NCI-H82 (cell line): ENCODE measurements at regions not wholly inside any gene's neighbourhood (a gene's known extent, or its start where the extent isn't known, plus 50 kb on each side); places are given as distances from the start of the nearest gene placed in this dataset.

Experiments
- DNase-seq: peaks from one replicate; lab custom pipeline; 2025; lab: John Stamatoyannopoulos, UW

DNA sequence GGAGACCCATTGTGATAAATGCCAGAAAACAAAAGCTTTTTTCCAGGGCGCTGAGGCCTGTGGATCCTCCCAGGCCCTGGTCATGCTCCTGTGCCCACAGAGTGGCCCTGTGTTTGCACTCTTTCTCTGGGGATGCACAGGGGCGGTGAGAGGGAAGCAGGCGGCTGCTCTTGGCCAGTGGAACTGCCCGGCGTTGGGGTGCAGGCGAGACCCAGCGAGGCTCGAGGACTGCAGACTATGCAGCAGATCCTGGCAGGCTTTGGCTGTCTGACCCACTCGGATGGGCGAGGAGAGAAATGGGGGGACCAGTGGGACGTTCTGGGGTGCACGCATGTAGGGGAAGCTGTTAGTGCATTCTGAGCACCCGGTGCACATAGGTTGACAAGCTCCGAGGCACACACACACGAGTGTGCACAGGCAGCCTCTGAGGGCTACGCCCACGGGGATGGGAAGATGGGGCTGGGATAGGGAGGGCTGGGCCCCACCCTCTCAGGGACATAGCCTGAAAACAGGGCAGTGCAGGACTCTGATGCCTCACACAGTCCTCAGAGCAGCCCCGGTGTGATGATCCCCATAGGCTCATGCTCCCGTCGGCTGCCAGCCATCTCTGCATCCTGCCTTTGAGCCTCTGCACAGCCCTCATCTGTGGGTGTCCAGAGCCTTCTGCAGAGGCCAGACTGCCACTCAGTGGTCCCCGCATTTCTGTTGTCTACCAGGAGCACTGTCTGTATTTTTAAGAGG is 1233.5 kb downstream of the BRD1 start:
- DNase-seq: no peak

DNA sequence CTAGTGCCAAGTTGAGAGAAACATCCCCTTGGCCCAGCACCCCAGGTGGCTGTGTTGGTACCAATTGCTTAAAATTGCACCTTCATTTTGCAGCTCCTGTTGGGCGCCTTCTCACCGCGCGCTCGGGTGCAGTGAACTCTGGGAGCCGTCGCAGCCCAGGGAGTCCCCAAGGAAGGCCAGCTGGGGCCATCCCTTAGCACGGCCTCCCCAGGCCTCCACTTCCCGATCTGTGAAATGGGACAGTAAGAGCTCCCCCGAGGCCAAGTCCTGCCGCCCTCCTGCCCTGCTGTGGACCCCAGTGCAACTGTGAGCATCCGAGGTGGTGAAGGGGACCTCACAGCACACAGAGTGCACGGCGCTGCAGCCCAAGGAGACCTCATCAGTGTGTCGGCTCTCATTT is 1234.1 kb downstream of the BRD1 start:
- DNase-seq: no peak

DNA sequence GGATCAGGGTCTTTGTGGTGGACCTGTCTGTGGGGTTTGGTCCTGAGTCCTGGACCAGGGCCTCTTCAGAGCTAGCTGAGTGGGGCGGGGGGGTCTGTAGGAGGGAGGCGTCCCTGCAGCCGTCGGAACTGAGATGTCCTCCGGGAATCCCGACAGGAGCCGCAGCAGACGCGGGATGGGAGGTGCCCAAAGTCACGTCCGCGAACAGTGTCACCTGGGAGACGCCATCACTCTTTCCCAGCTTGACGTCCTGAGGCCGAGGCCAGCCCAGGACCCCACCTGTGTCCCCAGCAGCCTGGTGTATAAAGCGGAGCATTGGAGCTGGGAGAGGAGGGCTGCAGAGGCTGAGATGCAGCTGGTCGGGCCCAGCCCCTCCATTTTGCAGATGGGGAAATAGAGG is 1234.7 kb downstream of the BRD1 start:
- DNase-seq: no peak

DNA sequence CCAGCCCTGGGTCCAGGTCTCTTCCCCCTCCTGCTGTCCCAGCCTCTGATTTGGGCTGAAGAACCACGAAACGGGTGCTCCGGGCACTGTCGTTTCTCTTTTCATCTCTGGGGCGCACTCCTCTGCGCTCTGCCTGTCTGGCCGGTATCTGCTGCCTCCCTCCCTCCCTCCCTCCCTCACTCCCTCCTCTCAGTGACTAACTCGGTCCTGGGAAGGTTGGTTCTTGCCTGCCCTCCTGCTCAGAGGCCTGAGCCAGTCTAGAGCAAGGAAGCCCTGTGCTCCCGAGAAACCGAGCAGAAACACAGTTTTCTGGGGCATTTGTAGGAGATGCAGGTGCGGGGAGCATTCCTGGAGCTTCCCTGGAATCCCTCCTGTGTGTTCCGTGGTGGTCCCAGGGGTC is 1235.2 kb downstream of the BRD1 start:
- no peak for DNase-seq

DNA sequence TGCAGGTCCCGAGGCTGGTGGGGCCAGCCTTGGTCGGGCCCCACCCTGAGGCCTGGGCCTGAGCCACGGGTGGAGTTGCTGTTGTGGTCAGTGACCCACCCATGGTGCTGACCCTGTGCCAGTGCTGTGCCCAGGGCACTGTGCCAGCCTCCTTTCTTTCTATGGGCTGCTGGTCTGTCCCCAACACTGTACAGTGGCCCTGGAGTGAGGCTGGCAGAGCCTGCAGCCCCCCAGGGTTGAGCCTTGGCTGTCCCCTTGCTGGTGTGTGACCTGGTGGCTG is 1235.7 kb downstream of the BRD1 start:
- DNase-seq: no peak

DNA sequence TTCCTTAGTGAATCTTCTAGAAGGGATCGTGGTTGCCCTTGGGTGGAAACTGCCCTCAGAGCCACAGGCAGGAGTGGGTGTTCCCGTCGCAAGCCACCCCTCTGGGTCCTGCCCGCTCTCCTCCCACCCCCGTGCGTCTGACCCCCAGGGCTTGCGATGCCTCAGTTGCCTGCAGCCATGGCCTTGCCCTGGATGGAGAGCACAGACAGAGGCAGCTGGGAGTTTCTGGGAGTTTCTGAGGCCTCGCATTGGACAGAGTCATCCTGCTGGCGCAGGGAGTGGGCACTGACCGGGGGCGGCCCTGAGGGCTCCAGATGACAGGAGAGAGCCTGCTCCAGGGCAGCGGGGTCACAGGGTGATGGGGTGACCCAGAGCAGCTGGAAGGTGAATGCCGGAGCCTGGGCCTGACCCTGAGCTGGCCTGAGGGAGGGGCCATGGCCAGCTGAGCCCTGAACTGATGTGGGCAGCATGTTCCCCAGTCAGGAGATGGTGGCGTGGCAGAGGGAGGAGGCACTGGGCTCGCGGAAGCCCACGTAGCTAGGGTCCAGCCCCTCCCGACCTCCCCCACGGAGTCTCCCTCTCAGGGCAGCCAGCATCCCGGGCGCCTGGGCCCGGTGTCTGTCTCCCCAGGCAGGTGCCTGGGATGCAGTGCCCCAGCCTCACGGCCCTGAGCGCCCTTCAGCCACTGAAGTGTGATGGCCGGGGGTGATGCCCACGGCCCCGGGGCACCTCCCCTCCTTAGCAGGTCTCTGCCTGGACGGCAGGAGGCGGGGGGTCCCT is 1236.2 kb downstream of the BRD1 start:
- no peak for DNase-seq

DNA sequence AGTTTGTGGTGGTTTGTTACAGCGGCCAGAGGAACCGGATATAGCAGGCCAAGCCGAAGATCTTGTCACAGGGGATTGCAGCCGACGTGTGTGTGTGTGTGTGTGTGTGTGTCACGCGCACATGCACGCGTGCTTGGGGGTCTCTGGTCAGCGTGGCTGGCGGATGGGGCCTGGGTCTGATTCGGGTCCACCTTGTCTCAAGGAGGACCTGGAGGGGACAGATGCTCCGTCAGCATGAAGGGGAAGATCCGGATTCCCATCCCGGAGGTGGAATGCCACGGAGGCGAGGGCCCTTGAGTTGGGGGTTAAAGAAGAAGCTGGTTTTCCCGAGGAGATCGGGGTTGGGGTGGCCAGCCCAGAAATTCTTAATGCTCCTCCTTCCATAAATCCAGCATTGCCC is 1237.8 kb downstream of the BRD1 start:
- no peak for DNase-seq

DNA sequence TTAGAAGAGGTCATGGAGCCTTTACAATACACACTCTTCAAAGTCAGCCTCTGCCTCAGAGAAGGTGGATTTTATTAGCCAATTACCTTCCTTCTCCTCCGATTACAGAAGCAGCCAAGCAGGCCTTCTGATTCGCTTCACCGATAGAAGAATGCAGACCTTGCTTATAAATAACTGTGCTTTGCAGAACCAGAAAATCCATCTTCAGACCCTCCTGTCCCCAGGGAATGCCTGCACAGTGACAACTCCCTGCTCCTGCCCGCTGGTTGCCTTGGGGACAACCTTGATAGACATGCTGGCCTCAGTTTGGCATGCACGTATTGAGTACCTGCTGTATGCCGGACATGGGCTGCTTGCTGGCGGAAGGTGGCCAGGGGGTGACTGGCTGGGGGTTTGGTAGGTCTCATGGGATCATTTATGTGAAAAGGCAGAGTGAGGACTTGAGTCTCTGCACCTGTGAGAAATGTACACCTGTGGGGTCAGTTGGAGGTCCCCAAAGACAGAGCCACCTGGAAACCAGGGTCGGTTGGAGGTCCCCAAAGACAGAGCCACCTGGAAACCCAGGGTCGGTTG is 1238.7 kb downstream of the BRD1 start:
- no peak for DNase-seq

DNA sequence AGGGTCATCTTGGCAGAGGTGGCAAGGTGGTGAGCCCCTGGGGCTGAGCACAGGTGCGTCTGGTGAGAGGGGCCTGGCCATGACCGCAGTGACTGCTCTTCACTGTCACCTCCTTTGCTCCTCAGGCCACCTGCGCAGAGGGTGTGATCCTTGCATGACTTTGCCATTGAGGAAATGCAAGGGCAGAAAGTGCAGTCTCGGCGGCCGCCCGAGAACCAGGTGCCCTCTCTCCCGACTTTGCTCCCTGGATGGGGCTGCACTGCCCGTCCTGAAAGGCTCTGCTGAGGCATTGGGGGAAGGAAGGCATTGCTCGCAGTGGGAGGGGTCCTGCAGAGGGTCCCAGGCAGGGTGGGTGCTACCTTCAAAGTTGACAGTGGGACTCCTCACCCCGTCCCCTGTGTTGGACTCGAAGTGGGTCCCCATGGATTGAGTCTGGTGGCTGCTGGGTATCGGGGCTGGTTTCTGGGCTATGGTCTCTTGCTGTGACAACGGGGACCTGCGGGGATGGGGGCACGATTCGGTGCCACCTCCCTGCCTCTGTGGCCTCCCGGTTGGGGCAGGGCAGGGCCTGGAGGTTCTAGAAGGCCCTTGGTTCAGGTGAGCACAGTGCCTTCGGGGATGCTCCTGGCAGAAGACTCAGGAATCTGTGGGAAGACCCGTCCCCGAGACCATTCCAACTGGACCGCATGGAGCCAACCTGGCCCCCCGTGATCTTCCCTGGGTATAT is 1239.4 kb downstream of the BRD1 start:
- DNase-seq: no peak

DNA sequence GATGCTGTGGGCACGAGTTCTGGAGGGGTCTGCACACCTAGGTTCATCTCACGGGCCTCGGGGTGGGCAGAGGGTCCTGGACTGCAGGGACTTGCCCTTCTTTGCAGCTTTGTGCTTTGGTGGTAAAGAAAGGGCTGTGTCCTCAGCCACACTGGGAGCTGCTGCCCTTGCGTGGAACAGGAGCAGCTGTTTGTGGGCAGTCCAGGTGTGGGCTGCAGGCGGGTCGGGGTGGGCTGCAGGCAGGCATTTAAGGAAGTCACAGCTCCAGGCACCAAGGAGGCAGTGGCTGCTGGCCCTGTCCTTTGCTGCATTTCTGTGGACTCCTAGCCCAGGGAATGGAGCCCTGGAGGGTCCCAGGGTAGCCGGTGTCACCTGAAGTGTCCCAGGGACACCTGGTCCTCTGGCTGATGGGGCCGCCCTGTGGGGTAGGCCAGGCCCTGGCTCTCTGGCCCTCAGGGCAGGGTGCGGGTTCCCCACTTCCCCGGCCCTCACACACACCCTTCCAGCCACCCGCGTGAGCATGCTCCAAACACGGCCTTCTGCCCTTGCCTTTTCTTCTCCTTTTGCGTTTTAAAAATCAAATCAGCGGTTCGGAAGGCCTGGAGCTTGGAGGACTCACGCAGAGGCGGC is 1240.3 kb downstream of the BRD1 start:
- no peak for DNase-seq

DNA sequence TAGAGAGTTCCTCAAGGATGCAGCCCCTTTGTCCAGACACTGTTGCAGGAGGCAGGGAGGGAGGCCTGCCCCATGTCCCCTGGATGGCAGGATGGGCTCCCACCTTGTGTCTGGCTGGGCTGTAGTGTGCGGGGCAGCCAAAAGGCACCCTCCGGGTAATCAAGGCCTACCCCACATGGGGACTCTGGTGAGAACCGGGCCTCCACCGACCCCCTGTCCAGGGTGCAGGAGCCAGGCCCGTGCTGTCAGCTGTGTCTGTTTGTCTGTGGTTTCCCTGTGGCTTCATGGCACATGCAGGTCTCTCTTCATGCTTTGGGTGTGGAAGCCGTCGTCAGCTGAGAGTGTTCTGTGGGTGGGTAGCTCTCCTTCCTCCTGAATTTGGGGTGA is 1240.9 kb downstream of the BRD1 start:
- DNase-seq: no peak

DNA sequence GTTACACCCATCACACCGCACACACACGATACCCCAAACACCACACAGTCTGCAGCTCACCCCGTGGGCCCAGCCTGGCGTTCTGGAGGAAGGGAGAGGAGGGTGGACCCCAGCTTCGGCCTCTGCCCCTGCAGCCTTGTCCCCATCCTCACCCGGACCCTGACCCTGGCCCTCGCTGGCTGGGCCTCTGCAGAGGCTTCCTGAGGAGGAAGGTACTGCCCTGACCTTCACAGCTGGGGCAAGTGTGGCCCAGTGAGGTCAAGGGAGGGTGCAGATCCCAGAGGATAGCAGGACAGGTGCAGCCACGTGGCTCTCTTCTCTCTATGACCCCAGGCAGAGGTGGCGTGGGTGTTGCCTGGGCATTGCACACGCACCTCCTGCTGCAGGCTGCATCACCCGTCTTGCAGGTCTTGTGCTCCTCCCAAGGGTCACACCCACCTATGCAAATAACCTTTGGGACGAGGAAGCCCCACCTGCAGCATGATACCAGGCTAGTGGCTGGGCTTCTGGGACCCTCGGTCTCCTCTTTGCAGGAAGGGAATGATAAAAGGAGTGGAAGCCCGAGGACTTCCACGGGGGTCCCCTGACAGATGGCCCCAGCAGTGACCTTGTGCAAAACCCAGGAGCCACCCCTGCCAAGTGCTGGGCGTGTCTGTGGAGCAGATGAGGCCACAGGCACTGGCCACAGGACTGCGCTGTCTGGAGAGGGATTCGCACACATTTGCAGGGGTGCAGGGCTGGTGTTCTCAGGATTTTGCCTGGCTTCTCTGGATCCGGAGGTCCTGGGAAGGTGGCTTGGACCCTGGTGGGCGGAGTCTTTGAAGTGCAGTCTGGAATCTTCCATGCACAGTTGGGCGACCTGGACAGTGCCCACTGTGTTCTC is 1241.5 kb downstream of the BRD1 start:
- DNase-seq: no peak

DNA sequence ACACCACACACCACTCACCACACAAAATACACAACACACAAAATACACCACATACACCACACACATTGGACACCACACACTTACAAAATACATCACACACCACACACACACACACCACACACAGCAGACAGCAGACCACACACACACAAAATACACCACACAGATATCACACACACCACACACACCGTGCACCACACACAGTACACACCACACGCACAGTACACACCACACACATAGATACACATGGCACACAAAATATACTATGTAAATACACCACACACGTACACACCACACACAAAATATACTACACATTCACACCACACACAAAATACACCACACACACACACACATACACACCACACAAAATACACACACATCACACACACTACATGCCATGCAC is 1243.5 kb downstream of the BRD1 start:
- no peak for DNase-seq

DNA sequence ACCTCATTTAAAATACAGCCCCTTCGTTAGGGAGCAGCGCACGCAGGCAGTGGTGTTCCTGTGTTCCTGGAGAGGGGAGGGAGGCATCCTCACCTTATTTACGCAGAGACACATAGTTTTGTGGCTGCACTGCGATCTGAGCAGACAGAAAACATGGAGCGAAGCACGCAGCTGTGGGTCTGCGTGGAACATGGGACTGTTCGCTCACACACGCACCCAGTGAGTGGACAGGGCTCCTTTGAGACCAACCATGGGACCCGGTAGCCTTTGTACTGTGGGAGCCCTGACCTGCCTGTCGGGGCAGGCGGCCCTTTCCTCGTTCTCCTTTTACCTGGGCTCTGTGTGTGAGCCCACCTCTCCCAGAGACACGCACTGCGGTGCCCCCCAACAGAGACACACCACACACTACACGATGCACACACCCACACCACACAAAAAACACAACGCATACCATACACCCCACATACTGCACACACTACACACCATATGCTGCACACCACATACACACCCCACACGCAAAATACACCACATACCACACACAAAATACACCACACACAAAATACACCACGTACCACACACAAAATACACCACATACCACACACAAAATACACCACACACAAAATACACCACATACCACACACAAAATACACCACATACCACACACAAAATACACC is 1245.7 kb downstream of the BRD1 start:
- DNase-seq: no peak

DNA sequence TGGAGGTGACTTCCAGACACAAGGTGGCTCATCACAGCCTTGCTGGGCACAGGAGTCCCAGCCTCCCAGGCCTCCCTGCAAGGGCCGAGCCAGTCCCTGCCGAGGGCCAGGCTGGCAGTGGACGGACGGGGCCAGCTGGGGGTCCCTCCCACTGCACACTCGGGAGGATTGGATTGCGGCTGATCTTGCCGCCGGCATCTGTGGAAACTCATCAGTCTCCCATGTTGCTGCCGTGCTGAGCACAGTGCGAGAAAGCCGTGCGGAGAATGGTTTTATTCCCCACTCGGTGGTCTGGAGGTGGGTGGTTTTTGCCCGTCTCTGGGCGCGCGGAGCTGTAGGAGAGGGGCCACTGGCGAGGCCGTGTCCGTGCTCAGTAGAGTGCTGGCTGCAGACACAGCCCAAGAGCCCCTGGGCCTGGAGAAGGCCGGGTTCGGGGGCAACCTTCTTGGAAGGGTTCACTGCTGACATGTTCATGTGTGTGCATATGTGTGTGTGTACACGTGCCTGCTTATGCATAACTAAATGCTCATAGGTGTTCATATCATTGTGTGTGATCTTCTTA is 1246.4 kb downstream of the BRD1 start:
- DNase-seq: no peak

DNA sequence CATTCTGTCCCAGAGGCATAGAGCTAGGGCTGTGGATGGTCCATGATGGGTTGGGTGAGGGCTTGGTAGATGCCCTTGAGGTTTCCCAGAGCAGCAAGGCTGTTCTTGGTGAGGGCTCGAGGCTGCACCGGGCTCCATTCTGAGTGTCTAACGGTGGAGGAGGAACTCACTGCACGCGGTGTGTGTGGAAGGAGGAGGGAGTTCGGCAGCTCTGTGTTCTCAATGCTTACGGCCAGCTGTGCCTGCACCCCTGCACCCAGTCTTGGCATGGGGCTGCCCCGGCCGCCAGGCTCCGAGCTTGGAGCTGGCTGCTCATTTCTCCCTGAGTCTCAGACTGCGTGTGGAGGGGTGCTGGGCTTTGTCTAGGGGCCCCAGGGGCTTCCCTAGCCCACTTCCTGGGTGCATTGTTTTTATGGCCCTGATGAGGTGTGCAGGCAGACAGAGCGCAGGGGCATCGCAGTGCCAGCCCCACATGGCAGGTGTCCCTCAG is 1247.1 kb downstream of the BRD1 start:
- DNase-seq: no peak

DNA sequence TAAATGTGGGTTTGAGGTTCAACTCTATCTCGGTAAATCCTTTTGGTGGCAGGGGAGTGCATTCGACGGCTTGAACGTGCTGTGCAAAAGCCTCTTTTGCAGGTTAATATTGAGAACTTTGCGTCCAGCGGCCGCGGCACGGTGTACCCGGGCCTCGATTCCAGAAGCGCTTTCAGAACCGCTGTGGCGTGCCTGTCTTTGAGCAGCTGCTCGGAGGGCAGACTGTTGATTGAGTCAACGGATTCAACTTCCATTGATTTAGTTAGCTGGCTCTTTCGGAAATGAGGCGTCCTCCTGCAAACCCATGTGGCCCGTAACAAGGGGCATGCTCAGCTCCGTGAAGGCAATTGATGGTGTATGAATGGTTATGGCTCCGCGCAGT is 1247.8 kb downstream of the BRD1 start:
- DNase-seq: no peak

DNA sequence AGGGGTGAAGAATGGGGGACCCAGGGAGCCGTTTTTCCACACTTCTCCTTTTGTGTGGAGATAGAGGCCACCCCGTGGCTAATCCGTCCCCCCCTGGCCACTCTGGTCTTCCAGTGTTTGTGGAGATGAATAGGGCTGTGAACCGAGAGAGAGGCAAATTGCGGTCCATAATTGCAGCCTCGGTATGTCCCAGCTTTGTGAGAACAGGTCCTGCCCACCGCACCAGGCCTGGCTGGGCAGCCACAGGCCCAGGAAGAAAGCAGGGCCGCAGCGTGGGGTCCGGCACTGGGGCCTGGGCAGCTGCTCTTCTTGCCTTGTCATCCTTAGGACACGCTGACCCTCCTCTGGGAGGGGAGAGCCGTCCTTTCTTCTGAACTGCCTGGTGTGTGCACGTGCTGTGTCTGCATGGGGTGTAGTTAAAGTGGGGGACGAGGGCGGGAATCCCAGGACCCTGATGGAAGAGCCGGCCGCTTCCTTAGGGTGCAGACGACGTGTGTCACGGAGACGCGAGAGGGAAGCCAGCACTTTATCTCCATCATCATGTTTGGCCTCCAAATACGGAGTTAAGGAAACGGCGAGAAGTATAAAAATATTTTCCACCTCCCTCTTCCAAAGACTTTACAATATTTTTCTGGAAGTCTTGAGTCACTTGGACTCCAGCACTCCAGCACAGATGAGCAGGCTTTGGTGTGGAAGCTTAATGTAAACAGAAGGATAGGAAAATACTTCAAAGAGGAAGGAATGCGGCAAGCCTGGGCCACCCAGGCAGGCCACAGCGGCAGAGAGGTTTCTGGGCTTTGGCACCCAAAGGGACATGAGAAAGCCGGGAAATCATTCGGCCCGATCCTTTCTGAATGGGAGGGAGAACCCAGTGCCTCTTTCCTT is 1248.4 kb downstream of the BRD1 start:
- no peak for DNase-seq
